Thoracic aorta (tissue), 2 donors: ENCODE measurements at regions not wholly inside any gene's neighbourhood (a gene's known extent, or its start where the extent isn't known, plus 50 kb on each side); places are given as distances from the start of the nearest gene placed in this dataset.

Experiments
- ATAC-seq: fragments of 150-250 bp; one replicate; pipeline ENCODE4 v1.8.0; 2017; ENCODE audit warnings: low read depth; ENCODE audit not compliant: insufficient number of reproducible peaks, low FRiP score
- DNase-seq: peaks from one replicate; pipeline ENCODE4 v3.0.0-alpha.2; 2020; ENCODE audit warnings: low spot score
- H3K27ac ChIP-seq, 2 donors: fragments of 200-600 bp; sonication (generic); 1 replicate in 1 of 2; 2 replicates in 1 of 2; pipeline ENCODE4 v1.5.1; 2016; ENCODE audit warnings: mild to moderate bottlenecking in 2 of 2, moderate library complexity in 2 of 2
- H3K27me3 ChIP-seq: fragments of 200-600 bp; sonication (generic); replicated peaks from 2 replicates; pipeline ENCODE4 v1.6.0; 2016; ENCODE audit warnings: mild to moderate bottlenecking; ENCODE audit not compliant: insufficient read depth
- H3K36me3 ChIP-seq: fragments of 200-600 bp; sonication (generic); one replicate; pipeline ENCODE4 v1.5.1; 2016
- H3K4me1 ChIP-seq, 2 donors: fragments of 200-600 bp; sonication (generic); 1 replicate in 1 of 2; 2 replicates in 1 of 2; pipeline versions ENCODE4 v1.5.1 to v1.6.0; 2016; ENCODE audit warnings: low read depth in 2 of 2, mild to moderate bottlenecking in 1 of 2; ENCODE audit not compliant: control insufficient read depth in 1 of 2
- H3K4me3 ChIP-seq: fragments of 200-600 bp; sonication (generic); 2 replicates; pipeline ENCODE4 v1.5.1; 2016; ENCODE audit warnings: mild to moderate bottlenecking
- H3K9me3 ChIP-seq: fragments of 200-600 bp; sonication (generic); 2 replicates; pipeline ENCODE4 v1.5.1; 2016
- CTCF ChIP-seq: fragments of 200-600 bp; sonication (generic); IDR thresholded peaks from one replicate; pipeline ENCODE4 v1.5.1; 2019; ENCODE audit warnings: antibody characterized with exemption

DNA sequence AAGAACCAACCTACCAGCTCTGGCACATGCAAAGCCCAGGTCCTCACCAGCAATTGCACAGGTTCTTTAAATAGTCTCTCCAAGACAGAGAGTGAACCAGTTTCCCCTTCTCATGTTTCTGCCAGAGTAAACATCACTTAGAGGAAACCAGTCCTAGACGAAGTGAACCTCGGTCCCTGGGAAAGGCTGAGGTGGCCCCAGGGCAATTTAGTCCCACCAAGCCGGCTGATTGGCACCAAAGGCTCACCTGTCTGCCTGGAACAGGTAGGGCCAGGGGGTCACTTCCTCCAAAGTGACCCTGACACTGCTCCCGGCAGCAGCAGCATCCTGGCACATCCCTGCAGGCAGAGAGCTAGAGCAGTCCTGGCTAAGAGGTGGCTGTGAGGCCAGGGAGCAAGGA is 122.9 kb upstream of the ZNF507 start:
- peaks cover 0 to 6% of the 10 kb centered on the region in 2 donors for H3K4me1 ChIP-seq

DNA sequence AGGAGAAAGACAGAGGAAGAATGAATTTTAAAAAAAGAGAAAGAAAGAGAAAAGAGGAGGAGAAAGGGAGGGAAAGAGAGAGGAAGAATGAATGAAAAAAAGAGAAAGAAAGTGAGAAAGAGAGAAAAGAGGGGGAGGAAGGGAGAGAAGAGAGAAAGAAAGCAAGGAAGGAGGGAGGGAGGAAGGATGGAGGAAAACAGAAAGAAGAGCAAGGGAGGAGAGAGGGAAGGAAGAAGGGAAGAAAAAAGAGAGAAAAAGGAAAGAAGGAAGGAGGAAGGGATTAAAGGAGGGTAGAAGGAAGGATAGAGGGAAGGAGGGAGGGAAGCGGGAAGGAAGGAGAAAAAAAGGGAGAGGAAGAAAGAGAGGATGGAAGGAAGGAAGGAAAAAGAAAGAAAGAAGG is 122.3 kb upstream of the ZNF507 start:
- Histone ChIP-seq H3K27me3 (peaks cover 5% of the 10 kb centered on the region), H3K4me3 (no peak overlapping the region), H3K9me3 (no peaks in the 10 kb centered on the region), H3K36me3 (no peaks in the 10 kb centered on the region), H3K27ac (no peak overlapping the region), H3K4me1 (peaks cover 0 to 6% of the 10 kb centered on the region in 2 donors)
- DNase-seq = no peak
- TF ChIP-seq CTCF = no peak
- no peak for ATAC-seq

More for the DNA sequence above, 122.9 kb upstream of the ZNF507 start:
- ATAC-seq = no peak
- peaks cover 5% of the 10 kb centered on the region for H3K27me3 ChIP-seq
- no peaks in the 10 kb centered on the region for H3K9me3 ChIP-seq
- no peak for TF ChIP-seq CTCF
- no peak for DNase-seq
- no peak overlapping the region for H3K4me3 ChIP-seq
- no peak overlapping the region for H3K27ac ChIP-seq
- H3K36me3 ChIP-seq = no peaks in the 10 kb centered on the region

DNA sequence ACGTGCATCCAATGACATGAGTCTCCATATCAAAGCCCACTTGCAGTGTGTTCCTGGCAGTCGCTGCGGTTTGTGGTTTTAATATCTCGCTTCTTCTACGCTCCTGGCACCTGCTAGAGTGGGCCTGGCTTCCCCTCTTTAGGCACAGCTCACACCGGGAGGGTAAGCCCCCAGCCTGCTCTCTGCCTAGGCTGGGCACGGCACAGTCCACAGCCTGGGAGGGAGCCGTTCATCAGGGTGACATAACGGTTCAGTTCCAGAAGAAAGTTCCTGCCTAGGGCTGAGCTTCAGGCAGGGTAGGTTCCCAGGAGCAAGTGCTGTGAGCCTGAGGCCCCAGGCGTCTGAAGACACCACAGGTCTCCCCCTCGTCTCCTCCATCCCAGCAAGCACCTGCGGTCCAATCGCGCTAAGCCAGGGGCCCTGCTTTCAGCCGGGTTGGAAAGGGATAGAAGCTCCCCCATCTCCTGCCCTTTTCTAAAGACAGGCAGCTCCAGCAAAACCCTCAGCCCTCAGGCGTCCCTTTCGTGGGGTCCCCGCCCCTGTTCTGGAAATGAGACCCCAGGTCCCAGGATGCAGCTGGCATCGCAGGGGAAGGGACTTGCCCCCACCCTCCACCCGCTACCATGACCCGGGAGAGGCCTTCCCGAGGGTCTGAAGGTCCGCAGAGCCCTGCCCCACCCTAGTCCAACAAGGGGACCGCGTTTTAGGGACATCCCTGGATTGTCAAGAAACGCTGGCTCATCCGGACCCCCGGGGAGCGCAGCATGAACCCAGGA is 121.6 kb upstream of the ZNF507 start:
- Histone ChIP-seq H3K4me1 (peaks cover 0 to 6% of the 10 kb centered on the region in 2 donors), H3K4me3 (peak overlapping the region; percentile 59), H3K36me3 (no peaks in the 10 kb centered on the region), H3K27me3 (peaks cover 5% of the 10 kb centered on the region), H3K27ac (no peak overlapping the region), H3K9me3 (no peaks in the 10 kb centered on the region)
- no peak for ATAC-seq
- no peak for DNase-seq
- TF ChIP-seq CTCF = no peak

GRCh38 chr19:32224371-32225244 is 120.8 kb upstream of the ZNF507 start:
- Histone ChIP-seq H3K9me3 (no peaks in the 10 kb centered on the region), H3K4me1 (peaks cover 0 to 6% of the 10 kb centered on the region in 2 donors), H3K27ac (no peak overlapping the region), H3K4me3 (peak overlapping the region; percentile 59), H3K27me3 (peaks cover 5% of the 10 kb centered on the region), H3K36me3 (no peaks in the 10 kb centered on the region)
- TF ChIP-seq CTCF = peak; percentile 99
- ATAC-seq (no peak), DNase-seq (no peak)

GRCh38 chr19:32227561-32228165 is 117.7 kb upstream of the ZNF507 start:
- Histone ChIP-seq H3K27me3 (peaks cover 5% of the 10 kb centered on the region), H3K4me1 (peaks cover 0 to 6% of the 10 kb centered on the region in 2 donors), H3K27ac (no peak overlapping the region), H3K9me3 (no peaks in the 10 kb centered on the region), H3K4me3 (no peak overlapping the region), H3K36me3 (no peaks in the 10 kb centered on the region)
- no peak for TF ChIP-seq CTCF
- ATAC-seq = no peak
- DNase-seq = no peak
